Sigmoid colon (tissue), 6 donors: ENCODE measurements at regions not wholly inside any gene's neighbourhood (a gene's known extent, or its start where the extent isn't known, plus 50 kb on each side); places are given as distances from the start of the nearest gene placed in this dataset.

Experiments used
- DNase-seq: peaks from one replicate; pipeline ENCODE4 v3.0.0-alpha.2; 2019
- H3K27ac ChIP-seq, 4 donors: fragments of 200-600 bp; sonication (generic); one replicate each; pipeline ENCODE4 v1.5.1; 2016 to 2019; ENCODE audit warnings: mild to moderate bottlenecking in 1 of 4
- H3K27me3 ChIP-seq, 3 donors: fragments of 200-600 bp; sonication (generic); one replicate each; pipeline ENCODE4 v1.5.1; 2019; ENCODE audit warnings: mild to moderate bottlenecking in 1 of 3
- H3K36me3 ChIP-seq, 4 donors: fragments of 200-600 bp; sonication (generic); one replicate each; pipeline ENCODE4 v1.5.1; 2016 to 2019
- H3K4me1 ChIP-seq, 4 donors: fragments of 200-600 bp; sonication (generic); one replicate each; pipeline ENCODE4 v1.5.1; 2017 to 2019
- H3K4me3 ChIP-seq, 4 donors: fragments of 200-600 bp; sonication (generic); one replicate each; pipeline ENCODE4 v1.5.1; 2017 to 2019; ENCODE audit warnings: mild to moderate bottlenecking in 2 of 4, moderate library complexity in 1 of 4
- H3K9me3 ChIP-seq, 4 donors: fragments of 200-600 bp in 3 of 4; sonication (generic) in 3 of 4; one replicate each; pipeline versions ENCODE4 v1.5.1 to v1.6.1; 2013 to 2019
- EP300 ChIP-seq, 4 donors: sonication (generic); formaldehyde crosslinking; IDR thresholded peaks; one replicate each; pipeline ENCODE4 v1.6.1; 2017; ENCODE audit warnings: antibody characterized with exemption in 4 of 4
- POLR2A ChIP-seq, 2 donors: fragments of 450-650 bp; IDR thresholded peaks; one replicate each; pipeline ENCODE4 v1.6.1; 2016; ENCODE audit warnings: antibody characterized with exemption in 2 of 2, mild to moderate bottlenecking in 2 of 2, moderate library complexity in 2 of 2
- POLR2AphosphoS5 ChIP-seq, 4 donors: sonication (generic); formaldehyde crosslinking; IDR thresholded peaks; one replicate each; pipeline ENCODE4 v1.6.1; 2017; ENCODE audit warnings: antibody characterized with exemption in 4 of 4
- WGBS, 2 donors: extraction: QIAGEN DNeasy Blood & Tissue Kit; methylation state at CpG; one replicate each; pipeline ENCODE4 v1.1.7; 2013; 5-methylcytosine and 5-hydroxymethylcytosine counted together
- intact Hi-C: fragments of 100-400 bp; cut with DNase I; formaldehyde crosslinking; loops from one replicate; pipeline ENCODE4 v1.15.1; 2023
- TF ChIP-seq, protein P1 (sequence below), 4 experiments: fragments of 450-650 bp in 3 of 4; fragments of 200-600 bp in 1 of 4; IDR thresholded peaks; one replicate each; pipeline ENCODE4 v1.5.1; 2016 to 2019; ENCODE audit warnings: antibody characterized with exemption in 4 of 4, mild to moderate bottlenecking in 3 of 4, moderate library complexity in 2 of 4
- donor health status: healthy with polysubstance abuse.
- donor health status: healthy.

DNA sequence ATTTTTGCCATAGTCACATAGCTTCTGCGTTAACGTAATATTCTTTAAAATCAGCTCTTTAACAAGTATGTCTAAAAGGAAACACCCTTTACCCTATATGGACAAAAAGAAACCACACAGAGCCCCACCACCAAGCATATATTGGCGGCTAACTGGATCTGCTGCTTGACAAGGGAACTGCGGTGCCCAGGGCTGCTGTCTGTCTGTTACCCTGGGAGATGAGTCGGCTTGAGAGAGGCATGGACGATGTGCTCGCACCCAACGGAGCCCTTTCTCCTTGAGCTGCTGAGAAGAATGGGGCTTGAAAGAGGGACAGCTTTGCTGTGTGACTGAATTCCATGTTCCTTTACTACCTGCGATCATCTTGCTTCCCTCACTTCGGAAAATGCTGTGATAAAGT is 158.6 kb upstream of the SHB start:
- no peak overlapping the region for H3K27ac ChIP-seq
- no peak for TF ChIP-seq POLR2A (IDR thresholded peaks at IDR 0.05)
- TF ChIP-seq EP300 (IDR thresholded peaks at IDR 0.05) = no peak
- TF ChIP-seq POLR2AphosphoS5 (IDR thresholded peaks at IDR 0.05) = no peak
- TF ChIP-seq, protein P1, sequence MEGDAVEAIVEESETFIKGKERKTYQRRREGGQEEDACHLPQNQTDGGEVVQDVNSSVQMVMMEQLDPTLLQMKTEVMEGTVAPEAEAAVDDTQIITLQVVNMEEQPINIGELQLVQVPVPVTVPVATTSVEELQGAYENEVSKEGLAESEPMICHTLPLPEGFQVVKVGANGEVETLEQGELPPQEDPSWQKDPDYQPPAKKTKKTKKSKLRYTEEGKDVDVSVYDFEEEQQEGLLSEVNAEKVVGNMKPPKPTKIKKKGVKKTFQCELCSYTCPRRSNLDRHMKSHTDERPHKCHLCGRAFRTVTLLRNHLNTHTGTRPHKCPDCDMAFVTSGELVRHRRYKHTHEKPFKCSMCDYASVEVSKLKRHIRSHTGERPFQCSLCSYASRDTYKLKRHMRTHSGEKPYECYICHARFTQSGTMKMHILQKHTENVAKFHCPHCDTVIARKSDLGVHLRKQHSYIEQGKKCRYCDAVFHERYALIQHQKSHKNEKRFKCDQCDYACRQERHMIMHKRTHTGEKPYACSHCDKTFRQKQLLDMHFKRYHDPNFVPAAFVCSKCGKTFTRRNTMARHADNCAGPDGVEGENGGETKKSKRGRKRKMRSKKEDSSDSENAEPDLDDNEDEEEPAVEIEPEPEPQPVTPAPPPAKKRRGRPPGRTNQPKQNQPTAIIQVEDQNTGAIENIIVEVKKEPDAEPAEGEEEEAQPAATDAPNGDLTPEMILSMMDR (IDR thresholded peaks at IDR 0.05) = no peak
- WGBS, 2 donors = 45 to 69% methylated on average over 10 of the region's 10 CpGs
- no peaks in the 10 kb centered on the region for H3K36me3 ChIP-seq
- peak overlapping the region in 1 of 4 donors; percentile 3 for H3K4me3 ChIP-seq
- DNase-seq = no peak
- H3K4me1 ChIP-seq = peaks cover 0 to 14% (median 12%) of the 10 kb centered on the region in 4 donors
- H3K9me3 ChIP-seq = no peaks in the 10 kb centered on the region
- intact Hi-C loops = no loop called here
- H3K27me3 ChIP-seq = no peaks in the 10 kb centered on the region

GRCh38 chr9:38227061-38227540 is 158.1 kb upstream of the SHB start:
- intact Hi-C loops = no loop called here
- Histone ChIP-seq H3K9me3 (no peaks in the 10 kb centered on the region), H3K27me3 (no peaks in the 10 kb centered on the region), H3K27ac (no peak overlapping the region), H3K4me1 (peaks cover 0 to 14% (median 12%) of the 10 kb centered on the region in 4 donors), H3K36me3 (no peaks in the 10 kb centered on the region), H3K4me3 (peak overlapping the region in 2 of 4 donors; percentile 3 to 15)
- TF ChIP-seq POLR2A (IDR thresholded peaks at IDR 0.05) (no peak), EP300 (IDR thresholded peaks at IDR 0.05) (no peak), POLR2AphosphoS5 (IDR thresholded peaks at IDR 0.05) (no peak)
- TF ChIP-seq, protein P1 (IDR thresholded peaks at IDR 0.05) = no peak
- 3 to 14% methylated on average over 12 of the region's 12 CpGs for WGBS, 2 donors
- DNase-seq = no peak

GRCh38 chr9:38226491-38226951 is 157.5 kb upstream of the SHB start:
- no peaks in the 10 kb centered on the region for H3K9me3 ChIP-seq
- TF ChIP-seq EP300 (IDR thresholded peaks at IDR 0.05) = no peak
- no peak for TF ChIP-seq POLR2AphosphoS5 (IDR thresholded peaks at IDR 0.05)
- TF ChIP-seq POLR2A (IDR thresholded peaks at IDR 0.05) = no peak
- TF ChIP-seq, protein P1 (IDR thresholded peaks at IDR 0.05) = no peak
- 9 to 15% methylated on average over 11 of the region's 11 CpGs for WGBS, 2 donors
- no peaks in the 10 kb centered on the region for H3K27me3 ChIP-seq
- no peak overlapping the region for H3K27ac ChIP-seq
- H3K4me3 ChIP-seq = peak overlapping the region in 1 of 4 donors; percentile 15
- H3K4me1 ChIP-seq = peaks cover 0 to 14% (median 12%) of the 10 kb centered on the region in 4 donors
- no peaks in the 10 kb centered on the region for H3K36me3 ChIP-seq
- no peak for DNase-seq
- intact Hi-C loops = no loop called here

DNA sequence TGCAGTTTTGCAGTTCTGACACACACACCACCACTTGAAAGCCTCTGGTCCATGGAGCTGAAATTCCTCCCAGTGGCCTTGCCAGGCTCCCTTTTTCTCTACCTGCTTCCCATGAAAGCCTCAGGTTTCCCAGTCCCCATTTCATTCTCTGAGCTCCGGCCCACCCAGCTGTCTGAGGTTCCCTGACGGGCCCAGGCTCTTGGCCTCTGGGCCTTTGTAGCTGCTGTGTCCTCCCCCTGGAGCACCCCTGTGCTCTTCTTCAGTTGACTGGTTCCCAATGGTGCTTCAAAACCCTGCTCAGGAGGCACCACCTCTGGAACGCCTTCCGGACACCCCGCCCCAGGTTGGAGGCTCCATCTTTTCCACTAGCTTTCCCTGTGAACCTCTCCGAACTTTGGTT is 155.9 kb upstream of the SHB start:
- Histone ChIP-seq H3K36me3 (no peaks in the 10 kb centered on the region), H3K27me3 (no peaks in the 10 kb centered on the region), H3K9me3 (no peaks in the 10 kb centered on the region), H3K27ac (no peak overlapping the region), H3K4me3 (no peak overlapping the region), H3K4me1 (peaks cover 0 to 14% (median 12%) of the 10 kb centered on the region in 4 donors)
- WGBS, 2 donors = 95 to 96% methylated on average over 6 of the region's 6 CpGs
- DNase-seq = no peak
- TF ChIP-seq EP300 (IDR thresholded peaks at IDR 0.05) (no peak), POLR2AphosphoS5 (IDR thresholded peaks at IDR 0.05) (no peak), POLR2A (IDR thresholded peaks at IDR 0.05) (no peak)
- TF ChIP-seq, protein P1 (IDR thresholded peaks at IDR 0.05) = no peak
- intact Hi-C loops = no loop called here

GRCh38 chr9:38216572-38216971 is 147.5 kb upstream of the SHB start:
- intact Hi-C loops = no loop called here
- TF ChIP-seq POLR2AphosphoS5 (IDR thresholded peaks at IDR 0.05) (no peak), POLR2A (IDR thresholded peaks at IDR 0.05) (no peak), EP300 (IDR thresholded peaks at IDR 0.05) (no peak)
- TF ChIP-seq, protein P1 (IDR thresholded peaks at IDR 0.05) = no peak
- Histone ChIP-seq H3K27me3 (no peaks in the 10 kb centered on the region), H3K9me3 (peaks cover 0 to 2% (median 0%) of the 10 kb centered on the region in 4 donors), H3K4me1 (no peaks in the 10 kb centered on the region), H3K4me3 (no peak overlapping the region), H3K36me3 (no peaks in the 10 kb centered on the region), H3K27ac (no peak overlapping the region)
- 89 to 92% methylated on average over 1 of the region's 1 CpG for WGBS, 2 donors
- no peak for DNase-seq
